GM23338 (cell line): ENCODE measurements at regions not wholly inside any gene's neighbourhood (a gene's known extent, or its start where the extent isn't known, plus 50 kb on each side); places are given as distances from the start of the nearest gene placed in this dataset.

Experiments
- CREB1 ChIP-seq: fragments of 250-450 bp; sonication (Bioruptor Pico); IDR thresholded peaks from 2 replicates; pipeline ENCODE4 v1.5.0; 2020; ENCODE audit warnings: low read depth, mild to moderate bottlenecking, moderate library complexity
- CTCF ChIP-seq, 2 experiments: fragments of 200-600 bp in 1 of 2; sonication (generic) in 1 of 2; conservative IDR thresholded peaks; 2 replicates each; pipeline versions ENCODE4 v1.5.1 to v1.6.1; 2016 to 2017; ENCODE audit warnings: antibody characterized with exemption in 2 of 2, low read depth in 2 of 2, mild to moderate bottlenecking in 2 of 2, moderate library complexity in 1 of 2
- ETS1 ChIP-seq: IDR thresholded peaks from 2 replicates; pipeline ENCODE4 v1.6.1; 2016; ENCODE audit warnings: antibody characterized with exemption
- EZH2 ChIP-seq: fragments of 200-600 bp; sonication (generic); IDR thresholded peaks from one replicate; pipeline ENCODE4 v1.8.0; 2017; ENCODE audit warnings: antibody characterized with exemption, mild to moderate bottlenecking, low read depth; ENCODE audit not compliant: unreplicated experiment
- EZH2phosphoT487 ChIP-seq: fragments of 200-600 bp; sonication (generic); IDR thresholded peaks from one replicate; pipeline ENCODE4 v1.8.1; 2018; ENCODE audit warnings: antibody characterized with exemption; ENCODE audit not compliant: unreplicated experiment
- JUNB ChIP-seq: IDR thresholded peaks from one replicate; pipeline ENCODE4 v1.6.1; 2016; ENCODE audit warnings: antibody characterized with exemption; ENCODE audit not compliant: unreplicated experiment
- POLR2AphosphoS5 ChIP-seq: IDR thresholded peaks from 2 replicates; pipeline ENCODE4 v1.6.1; 2016; ENCODE audit warnings: antibody characterized with exemption, low read depth
- REST ChIP-seq: IDR thresholded peaks from one replicate; pipeline ENCODE4 v1.6.1; 2018; ENCODE audit warnings: antibody characterized with exemption; ENCODE audit not compliant: unreplicated experiment
- STAT1 ChIP-seq: IDR thresholded peaks from one replicate; pipeline ENCODE4 v1.6.1; 2016; ENCODE audit warnings: antibody characterized with exemption; ENCODE audit not compliant: unreplicated experiment
- ZNF114 ChIP-seq: fragments of 250-450 bp; sonication (Bioruptor Pico); IDR thresholded peaks from 2 replicates; pipeline ENCODE4 v1.5.0; 2020; ENCODE audit warnings: mild to moderate bottlenecking, moderate library complexity
- ZNF462 ChIP-seq: fragments of 250-450 bp; sonication (Bioruptor Pico); IDR thresholded peaks from 2 replicates; pipeline ENCODE4 v1.5.0; 2020; ENCODE audit warnings: mild to moderate bottlenecking, moderate library complexity

- no peak for TF ChIP-seq CTCF (conservative IDR thresholded peaks at IDR 0.05; ENCODE audit: low read depth in 2 of 2)
- no peak for TF ChIP-seq EZH2phosphoT487
- TF ChIP-seq POLR2AphosphoS5: no peak
- no peak for TF ChIP-seq EZH2
- no peak for TF ChIP-seq ETS1
- TF ChIP-seq REST: no peak
- TF ChIP-seq JUNB: no peak
- no peak for TF ChIP-seq STAT1
- no peak for TF ChIP-seq ZNF114 (CRISPR knock-in tag)
- no peak for TF ChIP-seq CREB1 (CRISPR knock-in tag)
- TF ChIP-seq ZNF462 (CRISPR knock-in tag): no peak
Observed at GRCh38 chr12:77751939-77752338, 78.8 kb upstream of the NAV3 start.
